Activated T-cell treated with anti-CD3 and anti-CD28 coated beads, Interleukin-2, amount 50 U/mL, for 4 hours (primary cell): ENCODE measurements at regions not wholly inside any gene's neighbourhood (a gene's known extent, or its start where the extent isn't known, plus 50 kb on each side); places are given as distances from the start of the nearest gene placed in this dataset.

Experiments used
- ATAC-seq, 2 donors: fragments of 200-7000 bp; cut with Tn5 transposase; one replicate each; pipeline ENCODE4 v1.10.0; 2021
- DNase-seq: peaks from one replicate; pipeline ENCODE4 v3.0.0-alpha.2; 2020
- H3K27me3 Mint-ChIP-seq: one replicate; pipeline ENCODE4 v1.8.0; 2021; ENCODE audit warnings: low read depth, mixed read lengths
- H3K36me3 Mint-ChIP-seq: one replicate; pipeline ENCODE4 v1.8.0; 2022; ENCODE audit warnings: mixed read lengths; ENCODE audit not compliant: insufficient read depth
- H3K4me1 Mint-ChIP-seq: one replicate; pipeline ENCODE4 v1.8.0; 2021; ENCODE audit warnings: low read depth, mixed read lengths
- H3K4me3 Mint-ChIP-seq: one replicate; pipeline ENCODE4 v1.8.0; 2021; ENCODE audit warnings: mild to moderate bottlenecking, moderate library complexity, mixed read lengths
- H3K9me3 Mint-ChIP-seq: one replicate; pipeline ENCODE4 v1.8.0; 2021; ENCODE audit warnings: mixed read lengths

DNA sequence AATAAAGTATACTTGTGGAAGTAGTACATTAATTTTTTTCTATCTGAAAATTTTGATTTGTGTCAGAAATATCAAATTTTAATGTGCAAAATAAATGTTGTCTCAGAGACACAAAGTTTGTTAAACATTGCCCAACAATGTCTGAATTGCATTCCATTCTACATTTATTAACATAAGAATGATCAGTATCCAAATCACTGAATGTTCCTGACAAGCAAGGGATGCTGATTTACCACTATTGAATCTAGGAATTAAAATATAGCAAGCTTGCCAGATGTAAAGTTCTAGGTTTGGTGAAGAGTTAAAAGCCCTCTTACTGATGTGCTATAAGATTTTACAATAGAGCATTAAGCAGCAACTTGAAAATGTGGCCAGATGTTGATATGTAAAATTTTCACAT is 489.2 kb upstream of the CTSO start:
- Mint-ChIP-seq H3K9me3 (no peaks in the 10 kb centered on the region), H3K27me3 (no peaks in the 10 kb centered on the region), H3K4me1 (no peaks in the 10 kb centered on the region), H3K4me3 (no peak overlapping the region), H3K36me3 (no peaks in the 10 kb centered on the region)
- no peak for ATAC-seq
- DNase-seq = no peak

DNA sequence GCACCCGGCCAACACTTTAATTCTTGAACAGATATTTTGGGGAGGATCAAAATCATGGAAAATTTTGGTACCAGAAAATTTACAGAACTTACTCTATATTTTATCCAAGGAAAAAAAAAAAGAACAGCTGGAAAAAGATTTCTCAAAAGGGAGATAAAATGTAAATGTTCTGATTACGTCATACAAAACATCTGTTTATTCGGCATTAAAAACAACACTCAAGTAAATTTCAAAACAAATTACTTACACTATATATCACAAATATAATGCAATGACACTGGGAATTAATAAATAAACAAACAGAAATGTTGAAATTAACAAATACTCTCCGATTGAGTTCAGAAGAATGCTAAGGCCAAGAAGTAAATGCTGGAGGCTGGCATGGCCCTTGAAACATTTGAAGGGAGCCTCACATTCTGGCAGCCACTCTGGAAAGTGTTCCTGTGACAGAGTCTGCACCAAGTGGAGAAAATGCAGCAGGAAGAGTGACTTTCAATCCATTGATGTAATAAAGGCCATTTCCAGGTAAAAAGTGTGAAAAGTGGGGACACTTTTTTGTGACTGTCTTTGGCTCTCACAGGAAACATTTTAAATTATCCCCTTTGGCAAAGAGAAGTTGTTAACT is 486.0 kb upstream of the CTSO start:
- Mint-ChIP-seq H3K9me3 (no peaks in the 10 kb centered on the region), H3K36me3 (no peaks in the 10 kb centered on the region), H3K4me3 (no peak overlapping the region), H3K27me3 (no peaks in the 10 kb centered on the region), H3K4me1 (no peaks in the 10 kb centered on the region)
- ATAC-seq = no peak
- no peak for DNase-seq

DNA sequence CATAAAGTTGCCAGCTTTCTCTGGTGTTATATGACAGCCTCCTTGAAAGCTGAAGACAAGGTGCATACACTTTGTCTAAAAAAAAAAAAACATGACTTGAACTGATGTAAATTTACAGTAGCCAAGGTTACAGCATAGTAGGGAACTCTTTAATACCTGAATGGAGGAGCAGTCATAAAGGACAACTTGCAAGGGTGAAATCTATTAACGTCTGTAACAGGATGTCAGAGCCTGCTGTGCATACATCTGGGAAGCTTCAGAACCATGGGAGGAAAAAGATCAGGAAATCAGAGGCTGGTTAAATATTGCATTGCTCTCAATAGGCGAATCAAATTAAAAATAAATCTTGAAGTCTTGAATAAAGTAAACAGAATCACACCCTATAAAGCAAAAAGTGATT is 484.0 kb upstream of the CTSO start:
- Mint-ChIP-seq H3K36me3 (no peaks in the 10 kb centered on the region), H3K4me1 (no peaks in the 10 kb centered on the region), H3K4me3 (no peak overlapping the region), H3K27me3 (no peaks in the 10 kb centered on the region), H3K9me3 (no peaks in the 10 kb centered on the region)
- ATAC-seq (no peak), DNase-seq (no peak)

DNA sequence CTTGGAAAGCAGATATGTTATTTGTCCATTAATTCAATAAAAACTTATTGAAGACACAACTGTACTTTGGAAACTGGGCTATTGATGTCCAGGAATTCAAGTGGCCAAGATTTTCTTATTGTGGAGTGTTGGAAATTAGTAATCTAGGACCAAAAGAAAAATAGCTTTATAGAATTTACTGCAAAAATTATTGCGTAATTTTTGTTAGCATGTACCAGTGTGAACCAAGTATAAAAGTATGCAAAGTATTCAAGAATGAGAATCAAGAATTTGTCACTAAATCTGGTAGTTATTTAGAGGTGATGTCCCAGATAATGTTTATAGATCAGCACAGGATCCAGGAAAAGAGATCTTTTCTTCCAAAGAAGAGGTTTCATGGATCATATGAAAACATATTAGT is 468.9 kb upstream of the CTSO start:
- ATAC-seq = no peak
- no peaks in the 10 kb centered on the region for H3K27me3 Mint-ChIP-seq
- no peaks in the 10 kb centered on the region for H3K36me3 Mint-ChIP-seq
- no peak for DNase-seq
- no peaks in the 10 kb centered on the region for H3K4me1 Mint-ChIP-seq
- no peak overlapping the region for H3K4me3 Mint-ChIP-seq
- H3K9me3 Mint-ChIP-seq = peaks cover 3% of the 10 kb centered on the region

DNA sequence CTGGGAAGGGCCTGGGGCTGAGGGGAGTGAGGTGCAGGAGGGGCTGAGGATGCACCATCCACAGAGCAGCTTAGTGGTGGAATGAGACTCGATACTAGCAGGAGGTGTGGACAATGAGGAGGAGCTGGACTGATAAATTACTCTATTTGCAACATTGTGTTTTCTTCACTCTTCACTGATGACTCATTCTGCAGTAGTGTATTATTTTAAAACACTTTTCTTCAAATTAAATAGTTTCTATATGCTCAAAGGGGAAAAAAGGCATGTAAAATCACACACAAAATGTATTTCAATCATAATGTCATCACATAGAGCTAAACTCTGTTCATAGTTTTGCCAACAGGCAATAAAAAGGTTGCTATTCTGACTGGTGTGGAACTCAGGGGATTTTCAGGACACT is 467.0 kb upstream of the CTSO start:
- no peaks in the 10 kb centered on the region for H3K9me3 Mint-ChIP-seq
- no peaks in the 10 kb centered on the region for H3K36me3 Mint-ChIP-seq
- H3K4me1 Mint-ChIP-seq = no peaks in the 10 kb centered on the region
- DNase-seq = no peak
- H3K4me3 Mint-ChIP-seq = no peak overlapping the region
- no peak for ATAC-seq
- H3K27me3 Mint-ChIP-seq = no peaks in the 10 kb centered on the region

DNA sequence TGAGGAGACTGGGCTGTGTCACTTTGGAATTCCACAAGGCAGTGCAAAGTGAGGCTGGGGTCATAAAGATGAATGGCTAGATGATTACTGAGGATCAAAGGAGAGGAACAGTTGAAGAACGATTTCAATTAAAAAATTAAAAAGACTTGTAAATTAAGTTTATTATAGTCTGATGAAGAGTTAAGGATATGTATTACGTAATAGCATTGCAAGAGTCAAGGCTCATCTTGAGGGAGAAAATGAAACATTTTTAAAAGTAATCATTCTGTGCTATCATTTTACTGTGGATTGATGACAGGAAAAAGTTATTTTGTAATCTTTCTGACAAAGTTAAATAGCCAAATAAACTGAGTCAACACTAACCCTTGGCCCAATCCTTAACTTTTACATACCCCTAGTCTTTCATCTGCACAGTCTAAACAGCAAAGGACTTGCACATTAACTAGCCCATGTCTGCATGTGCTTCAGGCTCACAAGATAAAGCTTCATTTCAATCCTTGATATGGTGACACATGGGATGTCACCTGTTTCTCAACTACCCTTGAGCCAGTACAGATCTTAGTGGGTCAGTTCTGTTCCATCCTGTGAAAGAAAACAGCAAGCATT is 465.5 kb upstream of the CTSO start:
- no peaks in the 10 kb centered on the region for H3K9me3 Mint-ChIP-seq
- H3K4me3 Mint-ChIP-seq = no peak overlapping the region
- H3K36me3 Mint-ChIP-seq = no peaks in the 10 kb centered on the region
- ATAC-seq (no peak), DNase-seq (no peak)
- no peaks in the 10 kb centered on the region for H3K27me3 Mint-ChIP-seq
- no peaks in the 10 kb centered on the region for H3K4me1 Mint-ChIP-seq

DNA sequence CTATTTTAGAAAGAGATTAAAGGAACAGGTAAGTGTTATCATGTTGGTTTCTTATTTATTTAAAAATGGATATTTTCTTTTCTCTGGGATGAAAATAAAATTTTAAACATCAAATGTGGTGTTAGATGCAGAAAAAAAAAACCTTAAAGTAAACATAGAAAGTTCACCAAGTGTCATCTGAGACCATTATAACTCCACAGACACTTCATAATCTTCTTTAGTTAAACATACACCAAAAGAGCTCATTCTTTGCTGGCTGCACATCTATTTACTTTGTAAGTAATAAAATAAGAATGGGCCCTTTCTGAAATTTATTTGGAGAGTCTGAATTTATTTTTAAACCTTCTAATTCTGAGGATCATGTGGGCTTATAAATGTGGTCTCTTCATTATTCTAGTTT is 460.7 kb upstream of the CTSO start:
- Mint-ChIP-seq H3K4me1 (no peaks in the 10 kb centered on the region), H3K36me3 (no peaks in the 10 kb centered on the region), H3K4me3 (no peak overlapping the region), H3K9me3 (no peaks in the 10 kb centered on the region), H3K27me3 (no peaks in the 10 kb centered on the region)
- ATAC-seq = no peak
- DNase-seq = no peak

DNA sequence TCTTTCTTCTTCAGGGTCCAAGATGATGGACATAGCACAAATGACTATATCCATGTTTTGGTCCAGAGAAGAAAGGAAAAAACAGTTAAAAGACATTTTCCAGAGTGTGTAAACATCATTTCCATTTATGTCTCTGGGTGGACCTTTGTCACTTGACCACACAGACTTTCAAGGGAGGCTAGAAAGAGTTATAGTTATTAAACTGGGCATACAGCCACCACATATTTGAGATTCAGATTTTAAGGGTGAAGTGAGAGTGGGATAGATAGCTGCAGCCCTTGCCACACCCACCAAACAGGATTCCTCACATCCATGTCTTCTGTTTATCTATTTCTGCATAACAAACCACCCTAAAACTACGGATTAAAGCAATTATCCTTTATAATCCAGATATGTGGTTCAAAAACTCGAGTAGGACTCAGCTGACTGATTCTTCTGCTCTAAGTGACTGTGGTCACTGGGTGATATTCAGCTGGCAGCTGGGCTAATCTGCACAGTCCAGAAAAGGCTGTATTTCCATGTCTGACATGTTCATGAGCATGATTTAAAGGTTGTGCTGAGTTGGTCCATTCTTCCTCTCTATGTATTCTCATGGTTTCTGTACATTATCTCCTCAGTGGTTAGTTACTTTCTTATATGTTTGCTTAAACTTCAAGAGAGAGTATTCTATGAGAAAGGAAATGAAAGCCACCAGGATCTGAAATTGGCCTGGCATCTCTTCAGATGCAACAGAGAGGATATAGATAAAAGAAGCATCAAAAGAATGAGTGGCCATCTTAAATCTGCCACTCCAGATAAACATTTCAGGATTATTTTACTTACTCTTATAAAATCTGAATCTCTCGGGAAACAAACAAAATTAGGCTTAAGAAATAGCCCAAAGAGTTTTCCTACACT is 459.8 kb upstream of the CTSO start:
- no peak overlapping the region for H3K4me3 Mint-ChIP-seq
- H3K27me3 Mint-ChIP-seq = no peaks in the 10 kb centered on the region
- no peaks in the 10 kb centered on the region for H3K9me3 Mint-ChIP-seq
- ATAC-seq = no peak
- no peak for DNase-seq
- H3K36me3 Mint-ChIP-seq = no peaks in the 10 kb centered on the region
- H3K4me1 Mint-ChIP-seq = no peaks in the 10 kb centered on the region

DNA sequence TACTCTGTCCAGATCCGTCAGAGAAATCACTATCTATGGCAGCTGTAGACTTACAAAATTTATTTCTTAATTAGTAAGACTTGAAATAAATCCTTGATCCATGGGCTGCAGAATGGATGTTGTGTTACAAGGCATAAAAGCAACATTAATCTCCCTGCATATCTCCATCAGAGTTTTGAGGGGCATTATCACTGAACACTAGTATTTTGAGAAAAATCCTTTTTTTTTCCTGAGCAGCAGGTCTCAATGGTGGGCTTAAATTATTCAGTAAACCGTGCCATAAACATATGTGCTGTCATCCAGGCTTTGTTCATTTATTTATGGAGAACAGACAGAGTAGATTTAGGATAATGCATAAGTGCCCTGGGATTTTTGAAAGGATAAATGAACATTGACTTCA is 457.9 kb upstream of the CTSO start:
- Mint-ChIP-seq H3K9me3 (no peaks in the 10 kb centered on the region), H3K36me3 (no peaks in the 10 kb centered on the region), H3K4me1 (no peaks in the 10 kb centered on the region), H3K4me3 (no peak overlapping the region), H3K27me3 (no peaks in the 10 kb centered on the region)
- DNase-seq = no peak
- ATAC-seq = no peak

DNA sequence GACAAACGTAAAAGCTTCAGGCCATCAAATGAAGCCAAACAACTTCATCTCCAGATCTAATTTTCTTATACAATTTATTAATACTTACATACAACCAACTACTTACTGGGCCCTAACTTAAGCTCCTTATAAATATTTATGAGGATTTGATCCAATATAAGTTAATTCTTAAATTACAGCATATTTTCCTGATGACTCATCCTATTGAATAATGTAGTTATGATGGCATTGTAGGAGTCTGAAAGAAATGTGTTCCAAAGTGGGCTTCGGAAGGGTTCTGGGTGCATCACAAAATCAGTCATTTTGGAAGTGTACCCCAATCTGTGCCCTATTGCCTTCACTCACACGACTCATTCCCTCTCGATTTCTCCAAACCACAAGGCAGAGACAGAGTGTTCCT is 455.1 kb upstream of the CTSO start:
- Mint-ChIP-seq H3K4me3 (no peak overlapping the region), H3K36me3 (no peaks in the 10 kb centered on the region), H3K4me1 (no peaks in the 10 kb centered on the region), H3K27me3 (no peaks in the 10 kb centered on the region), H3K9me3 (no peaks in the 10 kb centered on the region)
- DNase-seq = no peak
- no peak for ATAC-seq

DNA sequence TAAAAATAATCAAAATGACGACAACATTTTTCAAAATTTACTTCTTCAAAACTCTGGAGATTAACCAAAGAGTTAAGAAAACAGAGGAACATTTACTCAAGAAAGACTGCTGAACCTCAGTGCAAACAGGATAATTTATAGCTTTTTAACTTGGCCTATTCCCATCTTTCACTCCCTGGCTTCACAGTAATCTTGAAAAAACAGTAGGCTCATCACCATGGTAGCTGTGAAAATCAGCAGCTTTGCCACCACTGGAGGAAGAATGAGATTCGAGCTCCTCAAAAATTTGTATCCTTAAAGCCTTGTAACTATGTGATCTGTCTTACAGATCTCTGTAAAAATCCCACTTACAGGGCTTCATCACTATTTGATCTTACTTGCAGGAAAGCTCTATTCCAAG is 447.7 kb upstream of the CTSO start:
- ATAC-seq = no peak
- Mint-ChIP-seq H3K9me3 (peaks cover 10% of the 10 kb centered on the region), H3K4me1 (no peaks in the 10 kb centered on the region)

DNA sequence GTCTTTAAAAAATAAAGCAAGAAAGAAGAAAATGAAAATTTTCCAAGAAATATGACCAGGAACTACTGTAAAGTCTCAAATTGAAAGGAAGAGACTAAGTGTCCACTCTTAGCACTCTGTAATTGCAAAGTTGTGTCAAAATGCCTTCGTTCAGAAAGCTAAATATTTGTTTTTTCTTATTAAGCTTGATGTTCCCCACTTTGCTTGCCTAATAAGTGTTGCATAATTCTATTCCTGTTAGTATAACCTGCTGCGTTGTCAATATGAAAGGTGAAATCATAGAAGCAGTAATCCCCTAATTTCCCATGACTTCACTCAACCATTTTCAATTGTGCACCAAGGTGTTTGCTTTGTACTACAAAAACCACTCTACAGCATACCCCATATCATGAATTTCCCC is 442.9 kb upstream of the CTSO start:
- ATAC-seq (no peak), DNase-seq (no peak)
- no peaks in the 10 kb centered on the region for H3K27me3 Mint-ChIP-seq
- no peaks in the 10 kb centered on the region for H3K4me1 Mint-ChIP-seq
- no peaks in the 10 kb centered on the region for H3K9me3 Mint-ChIP-seq
- no peaks in the 10 kb centered on the region for H3K36me3 Mint-ChIP-seq
- no peak overlapping the region for H3K4me3 Mint-ChIP-seq

More for the DNA sequence above, 447.7 kb upstream of the CTSO start:
- DNase-seq = no peak
- H3K4me3 Mint-ChIP-seq = no peak overlapping the region
- no peaks in the 10 kb centered on the region for H3K27me3 Mint-ChIP-seq
- no peaks in the 10 kb centered on the region for H3K36me3 Mint-ChIP-seq

DNA sequence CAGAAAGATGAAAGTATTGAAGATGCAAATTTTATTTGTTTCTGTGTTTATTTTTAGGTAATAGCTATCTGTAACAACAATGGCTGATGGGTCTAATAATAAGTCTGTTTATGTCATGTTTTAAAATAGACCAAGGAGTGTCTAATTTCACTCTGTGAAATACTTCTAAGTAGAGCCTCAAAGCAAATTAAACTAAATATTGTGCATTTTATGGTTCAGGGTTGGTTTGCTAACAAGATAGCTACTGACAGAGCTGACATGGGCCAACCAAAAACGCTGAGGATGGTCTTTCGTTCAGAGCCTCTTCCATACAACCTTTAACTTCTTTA is 437.6 kb upstream of the CTSO start:
- no peak for ATAC-seq
- no peaks in the 10 kb centered on the region for H3K36me3 Mint-ChIP-seq
- no peaks in the 10 kb centered on the region for H3K4me1 Mint-ChIP-seq
- H3K9me3 Mint-ChIP-seq = peaks cover 3% of the 10 kb centered on the region
- H3K27me3 Mint-ChIP-seq = no peaks in the 10 kb centered on the region
- H3K4me3 Mint-ChIP-seq = no peak overlapping the region
- DNase-seq = no peak

DNA sequence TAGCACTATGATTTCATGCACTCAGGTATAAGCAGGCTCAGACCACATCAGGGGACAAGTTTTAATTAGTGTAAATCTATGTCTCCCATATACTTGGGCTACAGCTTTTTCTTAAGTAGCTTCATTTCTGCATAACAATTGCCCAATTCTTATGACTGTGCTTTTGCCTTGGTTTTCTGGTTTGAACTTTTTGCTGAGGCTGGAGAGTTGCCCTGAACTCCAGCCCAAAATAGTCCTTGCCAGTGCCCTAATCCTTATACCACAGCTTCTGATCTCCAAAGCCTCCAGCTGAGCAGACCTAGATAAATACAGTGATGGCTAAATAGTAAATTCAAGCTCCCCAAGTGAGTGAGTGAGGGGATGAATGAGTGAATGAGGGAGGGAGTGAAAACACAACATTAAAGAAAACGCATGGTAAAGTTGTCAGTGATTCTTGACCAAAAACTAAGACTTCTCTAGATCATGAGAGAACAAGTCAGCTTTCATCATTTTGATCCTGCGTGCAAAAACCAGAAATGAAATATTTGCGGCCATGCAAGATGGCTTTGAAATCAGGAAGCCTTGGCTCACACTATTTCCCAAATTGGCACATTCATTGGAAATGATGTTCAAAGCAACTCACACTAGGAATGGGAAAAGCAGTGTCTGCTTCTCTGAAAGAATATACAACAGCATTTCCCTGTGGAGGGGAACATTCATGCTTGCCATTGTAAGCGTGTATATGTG is 437.1 kb upstream of the CTSO start:
- Mint-ChIP-seq H3K9me3 (peaks cover 3% of the 10 kb centered on the region), H3K36me3 (no peaks in the 10 kb centered on the region), H3K4me1 (no peaks in the 10 kb centered on the region), H3K4me3 (no peak overlapping the region), H3K27me3 (no peaks in the 10 kb centered on the region)
- ATAC-seq = no peak
- no peak for DNase-seq
